ENCODE measurements at regions not wholly inside any gene's neighbourhood (a gene's known extent, or its start where the extent isn't known, plus 50 kb on each side); places are given as distances from the start of the nearest gene placed in this dataset.
A peak's percentile ranks its signal among the peaks of the same experiment; 100 is the strongest.

- FAIRE-seq (no peak), ATAC-seq (peak in 1 of 4 donors; percentile 41), DNase-seq (no peak)
- 75 to 77% methylated on average over 2 of the region's 2 CpGs for WGBS, 2 donors
- TF ChIP-seq CTCF (IDR thresholded peaks at IDR 0.05): no peak
- H3K9me3 ChIP-seq: no peaks in the 10 kb centered on the region
- no peaks in the 10 kb centered on the region for H3K27me3 ChIP-seq
- H3K4me3 ChIP-seq: no peak overlapping the region
- H3K36me3 ChIP-seq: no peaks in the 10 kb centered on the region
- H3K4me1 ChIP-seq: peaks cover 13 to 21% (median 19%) of the 10 kb centered on the region in 3 donors
- H3K27ac ChIP-seq: no peak overlapping the region
- intact Hi-C loops (cut with DNase I): no loop called here
Measured at GRCh38 chr6:144697369-144697760, 412.2 kb downstream of the UTRN start.

GRCh38 chr6:144697801-144698200 lies 412.7 kb downstream of the UTRN start:
- no peak overlapping the region for H3K4me3 ChIP-seq
- intact Hi-C loops (cut with DNase I): no loop called here
- H3K27ac ChIP-seq: no peak overlapping the region
- H3K9me3 ChIP-seq: no peaks in the 10 kb centered on the region
- peaks cover 13 to 21% (median 19%) of the 10 kb centered on the region in 3 donors for H3K4me1 ChIP-seq
- DNase-seq: no peak
- 51 to 66% methylated on average over 3 of the region's 3 CpGs for WGBS, 2 donors
- TF ChIP-seq CTCF (IDR thresholded peaks at IDR 0.05): no peak
- H3K36me3 ChIP-seq: no peaks in the 10 kb centered on the region
- H3K27me3 ChIP-seq: no peaks in the 10 kb centered on the region
- no peak for ATAC-seq
- no peak for FAIRE-seq

GRCh38 chr6:144702781-144703180 lies 417.6 kb downstream of the UTRN start:
- Histone ChIP-seq H3K36me3 (no peaks in the 10 kb centered on the region), H3K9me3 (no peaks in the 10 kb centered on the region), H3K27ac (no peak overlapping the region), H3K27me3 (no peaks in the 10 kb centered on the region), H3K4me1 (peaks cover 0 to 3% (median 0%) of the 10 kb centered on the region in 3 donors), H3K4me3 (no peak overlapping the region)
- no peak for TF ChIP-seq CTCF (IDR thresholded peaks at IDR 0.05)
- intact Hi-C loops (cut with DNase I): no loop called here
- no peak for ATAC-seq
- no peak for FAIRE-seq
- DNase-seq: no peak
- 100% methylated on average over 1 of the region's 1 CpG for WGBS, 2 donors

- ATAC-seq (no peak), FAIRE-seq (no peak), DNase-seq (no peak)
- Histone ChIP-seq H3K9me3 (no peaks in the 10 kb centered on the region), H3K27me3 (no peaks in the 10 kb centered on the region), H3K4me1 (no peaks in the 10 kb centered on the region), H3K36me3 (no peaks in the 10 kb centered on the region), H3K4me3 (no peak overlapping the region), H3K27ac (no peak overlapping the region)
- 97 to 99% methylated on average over 3 of the region's 3 CpGs for WGBS, 2 donors
- intact Hi-C loops (cut with DNase I): no loop called here
- no peak for TF ChIP-seq CTCF (IDR thresholded peaks at IDR 0.05)
Measured at GRCh38 chr6:144710207-144710606, 425.1 kb downstream of the UTRN start.

- H3K4me3 ChIP-seq: no peak overlapping the region
- H3K27ac ChIP-seq: no peak overlapping the region
- no peak for ATAC-seq
- no peak for FAIRE-seq
- no peak for DNase-seq
- no peaks in the 10 kb centered on the region for H3K9me3 ChIP-seq
- no peaks in the 10 kb centered on the region for H3K27me3 ChIP-seq
- intact Hi-C loops (cut with DNase I): no loop called here
- H3K36me3 ChIP-seq: no peaks in the 10 kb centered on the region
- TF ChIP-seq CTCF (IDR thresholded peaks at IDR 0.05): no peak
- WGBS, 2 donors: 93 to 98% methylated on average over 2 of the region's 2 CpGs
- H3K4me1 ChIP-seq: no peaks in the 10 kb centered on the region
Measured at GRCh38 chr6:144711661-144712060, 426.5 kb downstream of the UTRN start.
